Stimulated activated CD4-positive, alpha-beta T cell treated with anti-CD3 and anti-CD28 coated beads, TNF-alpha, amount 100 ng/mL, for 4 hours (primary cell): ENCODE measurements at regions not wholly inside any gene's neighbourhood (a gene's known extent, or its start where the extent isn't known, plus 50 kb on each side); places are given as distances from the start of the nearest gene placed in this dataset.
"Not testable (repeated sequence)": the region's sequence is repeated elsewhere in the genome, so short reads cannot be mapped to it uniquely, and the experiment has no call there.

Experiments used
- DNase-seq, 3 experiments: peaks; one replicate each; pipeline ENCODE4 v3.0.0-alpha.2; 2020; ENCODE audit warnings: low read depth in 3 of 3

DNA sequence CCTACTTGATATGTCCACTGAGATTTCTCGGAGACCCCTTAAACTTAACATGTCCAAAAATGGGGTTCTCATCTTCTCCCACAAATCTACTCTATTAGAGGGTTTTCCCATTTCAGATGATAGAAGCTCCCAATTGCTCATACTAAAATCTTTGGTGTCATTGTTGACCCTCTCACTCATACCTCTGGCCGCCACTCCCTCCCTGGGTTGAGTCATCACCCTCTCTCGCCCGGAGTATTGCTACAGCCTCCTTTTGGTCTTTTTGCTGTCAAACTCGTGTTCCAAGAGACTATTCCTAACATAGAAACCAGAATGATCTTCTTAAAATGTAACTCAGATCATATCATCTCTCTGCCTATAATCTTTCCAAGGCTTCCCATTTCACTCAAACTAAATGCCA is 91.0 kb upstream of the GNAQ start:
- DNase-seq = no peak

DNA sequence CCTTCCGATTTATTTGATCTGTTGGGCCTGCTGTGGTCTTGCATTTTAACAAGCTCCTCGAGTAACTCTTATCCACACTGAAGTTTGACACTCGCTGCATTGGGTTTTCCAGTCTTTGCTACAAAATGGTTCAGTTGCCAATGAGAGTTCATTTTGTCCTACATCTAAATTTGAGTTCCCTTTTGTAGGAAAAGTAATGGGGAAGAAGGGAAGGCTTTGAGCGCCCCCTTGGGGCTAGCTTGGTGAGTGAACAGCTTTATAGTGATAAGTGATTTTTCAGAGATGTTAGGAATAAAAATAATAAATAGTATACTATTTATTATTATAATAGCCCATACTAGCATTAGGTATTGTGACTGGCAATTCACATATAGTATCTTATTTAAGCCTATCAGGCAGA is 89.9 kb upstream of the GNAQ start:
- DNase-seq = peak; percentile 14 to 44 (median 21)

DNA sequence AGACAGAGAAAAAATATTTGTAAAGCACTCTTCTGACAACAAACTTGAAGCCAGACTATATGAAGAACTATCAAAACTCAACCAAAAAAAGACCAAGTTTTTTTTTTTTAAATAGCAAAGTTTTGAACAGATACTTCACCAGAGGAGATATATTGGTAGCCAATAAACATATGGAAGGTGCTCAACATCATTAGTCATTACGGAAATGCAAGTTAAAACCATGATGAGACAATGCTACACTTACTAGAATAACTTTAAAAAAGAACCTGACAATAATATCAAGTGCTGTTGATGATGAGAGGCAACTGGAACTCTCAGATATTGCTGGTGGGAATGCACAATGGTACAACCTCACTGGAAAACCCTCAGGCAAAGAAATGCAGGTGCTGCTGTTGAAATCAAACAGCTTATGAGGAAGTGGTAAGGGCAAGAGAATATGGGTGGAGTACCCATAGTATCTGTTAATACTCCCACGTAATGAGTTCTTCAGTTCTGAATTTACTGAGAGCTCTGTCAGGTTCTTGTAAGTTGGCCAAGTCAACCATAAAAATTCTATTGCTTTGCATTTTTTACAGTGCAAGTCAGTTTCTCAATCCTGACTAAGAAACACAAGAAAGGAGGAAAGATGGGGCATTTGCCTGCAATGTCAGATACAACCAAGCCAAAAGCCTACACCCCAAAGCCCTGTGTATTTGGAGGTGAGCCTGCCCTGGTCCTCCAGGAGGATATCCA is 87.3 kb upstream of the GNAQ start:
- no peak for DNase-seq

DNA sequence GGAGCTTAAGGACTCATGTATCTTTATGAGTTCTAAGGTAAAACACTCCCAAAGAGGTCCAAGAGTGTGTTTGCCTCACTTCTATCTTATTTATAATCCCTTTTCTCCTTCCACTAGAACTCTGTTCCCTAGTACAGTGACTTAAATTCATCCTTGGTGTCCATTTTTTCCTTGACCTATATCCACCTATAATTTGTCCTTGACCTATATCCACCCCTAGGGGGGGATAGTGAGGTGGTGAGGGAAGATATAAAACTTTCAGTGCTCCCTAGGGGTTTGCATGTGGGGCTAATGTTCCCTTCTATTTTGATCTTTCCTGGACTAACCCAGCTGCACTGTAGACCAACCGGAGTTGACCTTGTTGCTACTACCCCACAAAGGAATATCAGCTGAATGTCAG is 83.5 kb upstream of the GNAQ start:
- no peak for DNase-seq

DNA sequence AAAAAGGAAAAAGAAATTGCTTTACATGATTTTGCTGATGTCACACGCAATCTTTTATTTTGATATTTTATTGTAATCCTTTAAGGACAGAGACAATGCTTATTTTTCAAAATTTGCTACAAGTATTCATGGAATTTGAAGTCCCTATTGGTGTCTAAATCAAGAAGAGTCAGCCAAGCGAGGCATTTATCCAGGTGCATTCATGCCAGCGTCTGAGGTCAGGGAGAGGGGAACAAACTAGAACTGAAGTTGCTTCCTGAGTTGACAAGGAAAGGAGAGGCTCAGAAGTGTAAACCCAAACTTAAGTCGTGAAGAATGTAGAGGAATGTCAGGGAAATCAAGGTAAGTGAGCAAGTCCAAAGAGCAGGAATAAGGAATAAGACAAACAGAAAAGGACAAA is 83.0 kb upstream of the GNAQ start:
- no peak for DNase-seq

DNA sequence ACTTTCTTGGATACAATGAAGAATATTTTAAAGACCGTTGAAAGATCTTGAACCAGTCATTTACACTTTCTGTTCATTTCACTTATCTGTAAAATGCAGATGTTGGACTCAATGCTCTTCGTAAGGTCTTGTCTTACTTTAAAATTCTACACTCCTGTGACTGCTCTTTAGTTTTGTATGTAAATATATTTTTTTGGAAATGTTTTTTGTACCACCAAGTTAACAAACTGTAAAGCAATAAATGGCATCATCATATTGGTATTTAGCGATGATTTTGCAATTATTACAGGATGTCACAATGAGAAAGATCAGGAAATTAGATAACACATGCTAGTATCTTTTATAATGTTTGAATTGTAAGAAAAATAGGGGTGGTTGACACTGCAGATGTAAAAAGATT is 80.8 kb upstream of the GNAQ start:
- DNase-seq = no peak

DNA sequence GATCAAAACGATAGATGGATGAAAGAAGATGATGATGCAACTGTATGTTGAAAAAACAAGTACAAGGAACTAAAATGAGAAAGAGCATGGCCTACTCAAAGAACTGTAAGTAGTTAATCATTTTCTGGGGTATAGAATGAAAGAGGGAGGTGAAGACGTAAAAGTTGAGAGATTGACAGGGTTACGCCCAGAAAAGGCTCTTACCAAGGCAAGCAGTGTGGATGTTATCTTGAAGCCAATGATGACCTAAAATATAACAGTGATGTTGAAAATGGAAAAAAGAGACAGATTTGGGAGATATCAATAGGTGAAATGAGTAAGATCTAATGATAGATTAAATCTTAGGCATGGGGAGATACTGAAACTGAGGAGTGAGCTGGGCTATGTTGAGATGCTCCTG is 80.4 kb upstream of the GNAQ start:
- DNase-seq = no peak

DNA sequence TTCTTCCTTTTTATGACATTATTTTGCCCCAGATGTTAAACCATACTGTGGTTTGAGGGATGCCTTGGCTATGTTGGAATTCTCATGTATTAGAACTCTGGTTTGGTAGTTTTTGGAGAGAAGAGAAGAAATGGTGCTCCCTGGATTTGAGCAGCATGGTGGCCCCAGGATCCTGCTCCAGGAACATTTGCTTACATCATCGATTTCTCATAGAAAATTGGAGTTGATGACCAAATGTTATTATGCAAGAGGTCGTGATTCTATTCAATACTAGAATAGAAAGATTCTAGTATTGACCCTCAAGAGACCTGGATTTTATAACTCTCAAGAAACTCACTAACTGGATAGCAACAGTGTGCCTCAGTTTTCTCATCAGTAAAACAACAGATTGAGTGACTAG is 77.5 kb upstream of the GNAQ start:
- no peak for DNase-seq

DNA sequence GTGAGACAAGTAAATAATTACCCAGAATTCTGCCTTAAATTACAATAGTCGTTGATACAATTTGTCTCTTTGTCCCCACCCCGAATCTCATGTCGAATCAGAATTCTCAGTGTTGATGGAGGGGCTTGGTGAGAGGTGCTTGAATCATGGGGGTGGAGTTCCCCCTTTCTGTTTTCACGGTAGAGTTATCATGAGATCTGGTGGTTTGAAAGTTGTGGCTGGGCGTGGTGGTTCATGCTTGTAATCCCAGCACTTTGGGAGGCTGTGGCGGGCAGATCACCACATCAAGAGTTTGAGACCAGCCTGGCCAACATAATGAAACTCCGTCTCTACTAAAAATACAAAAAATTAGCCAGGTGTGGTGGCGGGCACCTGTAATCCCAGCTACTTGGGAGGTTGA is 75.0 kb upstream of the GNAQ start:
- not testable (repeated sequence) for DNase-seq

DNA sequence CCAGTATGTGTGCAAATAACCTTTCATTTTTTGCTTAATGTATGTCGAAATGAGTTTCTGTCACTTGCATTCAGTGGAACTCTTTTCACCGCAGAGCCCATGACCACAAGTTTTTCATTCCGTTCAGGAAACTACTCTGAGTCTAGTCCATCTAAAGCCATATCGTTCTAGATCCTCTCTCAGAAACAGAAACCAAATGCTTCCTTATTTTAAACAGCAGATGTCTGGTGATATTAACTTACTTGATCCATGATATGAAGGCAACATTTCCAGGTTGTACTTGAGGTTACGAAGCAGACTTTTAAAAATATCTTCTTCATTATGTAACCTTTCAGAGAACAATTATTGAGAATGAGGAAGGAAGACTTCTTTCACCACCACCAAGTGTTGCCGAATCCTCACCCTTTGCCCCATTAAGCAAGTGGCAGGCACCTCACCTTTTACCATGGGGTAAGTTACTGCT is 72.4 kb upstream of the GNAQ start:
- no peak for DNase-seq

DNA sequence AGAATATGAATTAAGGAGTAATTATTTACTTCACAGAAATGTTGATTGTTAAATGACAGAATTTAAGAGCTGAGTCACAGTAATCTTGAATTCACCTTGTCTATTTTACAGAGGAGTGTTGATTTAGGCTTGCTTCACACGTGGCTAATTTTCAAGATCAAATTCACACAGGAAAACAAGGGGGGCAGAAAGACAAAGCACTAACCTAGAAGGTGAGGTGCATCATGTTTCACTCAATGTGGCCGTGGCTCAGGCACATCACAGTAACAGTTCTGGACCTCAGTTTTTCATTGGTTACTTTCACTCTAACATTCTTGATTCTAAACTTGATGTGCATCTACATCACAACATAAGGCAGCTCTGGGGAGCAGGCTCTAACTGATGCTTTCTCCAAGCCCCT is 69.6 kb upstream of the GNAQ start:
- DNase-seq = no peak

DNA sequence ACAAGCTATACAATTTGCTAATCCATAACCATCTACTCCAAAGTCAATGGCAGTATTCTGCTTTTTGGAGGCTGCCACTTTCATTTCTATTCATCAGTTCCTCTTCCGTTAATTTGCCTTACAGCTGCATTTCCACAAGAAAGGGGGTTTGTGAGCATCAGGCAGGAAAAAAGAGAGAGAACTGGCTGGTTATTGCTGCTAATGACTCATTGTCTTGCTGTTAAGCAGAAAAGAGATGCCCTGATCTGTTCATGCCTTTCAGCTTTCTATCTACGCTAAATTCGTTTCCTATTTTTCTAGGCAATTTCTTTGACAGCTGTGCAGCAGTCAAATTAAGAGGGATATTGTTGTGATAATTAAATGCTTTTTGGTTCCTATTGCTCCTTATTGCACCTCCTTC is 65.9 kb upstream of the GNAQ start:
- DNase-seq = no peak

DNA sequence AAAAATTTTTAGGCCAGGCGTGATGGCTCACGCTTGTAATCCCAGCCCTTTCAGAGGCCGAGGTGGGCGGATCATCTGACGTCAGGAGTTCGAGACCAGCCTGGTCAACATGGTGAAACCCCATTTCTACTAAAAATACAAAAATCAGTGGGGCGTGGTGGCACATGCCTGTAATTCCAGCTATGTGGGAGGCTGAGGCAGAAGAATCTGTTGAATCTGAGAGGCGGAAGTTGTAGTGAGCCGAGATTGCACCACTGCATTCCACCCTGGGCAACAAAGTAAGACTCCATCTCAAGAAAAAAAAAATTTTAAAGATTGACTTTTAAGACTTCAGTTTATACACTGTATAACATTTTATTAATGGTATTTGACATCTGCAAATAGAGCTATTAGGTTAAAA is 60.1 kb upstream of the GNAQ start:
- no peak for DNase-seq

DNA sequence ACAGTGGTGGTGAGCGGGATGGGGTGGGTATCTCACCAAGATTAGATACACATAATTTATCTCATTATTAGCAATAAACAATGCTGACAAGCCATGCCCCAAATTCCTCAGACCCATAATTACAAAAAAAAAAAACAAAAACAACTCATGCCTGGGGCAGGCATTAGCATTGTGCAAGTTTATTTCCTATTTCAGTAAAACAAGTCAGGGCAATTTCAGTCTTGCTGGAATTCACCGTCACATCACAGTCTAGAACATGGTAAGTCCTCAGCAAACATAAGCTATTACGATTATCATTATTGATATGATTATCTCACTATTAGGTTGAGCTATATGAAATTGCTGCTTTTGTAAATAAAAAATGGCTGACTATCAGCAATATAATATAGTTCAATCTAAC is 57.5 kb upstream of the GNAQ start:
- no peak for DNase-seq

DNA sequence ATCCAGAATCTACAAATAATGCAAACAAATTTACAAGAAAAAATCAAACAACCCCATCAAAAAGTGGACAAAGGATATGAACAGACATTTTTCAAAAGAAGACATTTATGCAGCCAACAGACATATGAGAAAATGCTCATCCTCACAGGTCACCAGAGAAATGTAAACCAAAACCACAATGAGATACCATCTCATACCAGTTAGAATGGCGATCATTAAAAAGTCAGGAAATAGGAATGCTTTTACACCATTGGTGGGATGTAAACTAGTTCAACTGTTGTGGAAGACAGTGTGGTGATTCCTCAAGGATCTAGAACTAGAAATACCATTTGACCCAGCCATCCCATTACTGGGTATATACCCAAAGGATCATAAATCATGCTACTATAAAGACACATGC is 56.6 kb upstream of the GNAQ start:
- not testable (repeated sequence) for DNase-seq
